Hepatocyte (in vitro differentiated cells): ENCODE measurements at regions not wholly inside any gene's neighbourhood (a gene's known extent, or its start where the extent isn't known, plus 50 kb on each side); places are given as distances from the start of the nearest gene placed in this dataset.

Experiments
- DNase-seq: peaks from one replicate; pipeline ENCODE4 v3.0.0-alpha.2; 2016; ENCODE audit warnings: low spot score
- H2AFZ ChIP-seq: fragments of 200-600 bp; sonication (generic); 2 replicates; pipeline ENCODE4 v1.6.0; 2016; ENCODE audit warnings: antibody characterized with exemption, mild to moderate bottlenecking
- H3K27ac ChIP-seq: fragments of 200-600 bp; sonication (generic); 2 replicates; pipeline ENCODE4 v1.5.1; 2016; ENCODE audit warnings: mild to moderate bottlenecking
- H3K27me3 ChIP-seq: fragments of 200-600 bp; sonication (generic); 2 replicates; pipeline ENCODE4 v1.6.1; 2016
- H3K36me3 ChIP-seq: fragments of 200-600 bp; sonication (generic); replicated peaks from 2 replicates; pipeline ENCODE4 v1.5.1; 2016; ENCODE audit warnings: low read depth; ENCODE audit not compliant: insufficient read depth
- H3K4me1 ChIP-seq: fragments of 200-600 bp; sonication (generic); 2 replicates; pipeline ENCODE4 v1.5.1; 2016; ENCODE audit warnings: mild to moderate bottlenecking, moderate library complexity; ENCODE audit not compliant: insufficient read depth
- H3K4me2 ChIP-seq: fragments of 200-600 bp; sonication (generic); 2 replicates; pipeline ENCODE4 v1.6.0; 2016
- H3K4me3 ChIP-seq: fragments of 200-600 bp; sonication (generic); 2 replicates; pipeline ENCODE4 v1.5.1; 2016; ENCODE audit warnings: mild to moderate bottlenecking
- H3K79me2 ChIP-seq: fragments of 200-600 bp; sonication (generic); 2 replicates; pipeline ENCODE4 v1.6.0; 2017; ENCODE audit warnings: mild to moderate bottlenecking
- H3K9me2 ChIP-seq: fragments of 200-600 bp; sonication (generic); replicated peaks from 2 replicates; pipeline ENCODE4 v1.6.0; 2017; ENCODE audit warnings: mild to moderate bottlenecking; ENCODE audit not compliant: insufficient read depth
- H3K9me3 ChIP-seq: fragments of 200-600 bp; sonication (generic); 2 replicates; pipeline ENCODE4 v1.5.1; 2016; ENCODE audit warnings: low read depth, mild to moderate bottlenecking
- H4K20me1 ChIP-seq: fragments of 200-600 bp; sonication (generic); 2 replicates; pipeline ENCODE4 v1.6.0; 2016; ENCODE audit warnings: mild to moderate bottlenecking; ENCODE audit not compliant: insufficient read depth, poor library complexity, severe bottlenecking
- CTCF ChIP-seq: fragments of 200-600 bp; sonication (generic); IDR thresholded peaks from 2 replicates; pipeline ENCODE4 v1.5.1; 2016; ENCODE audit warnings: antibody characterized with exemption, mild to moderate bottlenecking; ENCODE audit not compliant: poor library complexity
- EZH2 ChIP-seq: fragments of 200-600 bp; sonication (generic); IDR thresholded peaks from 2 replicates; pipeline ENCODE4 v1.6.1; 2016; ENCODE audit warnings: antibody characterized with exemption, mild to moderate bottlenecking, borderline replicate concordance
- EZH2phosphoT487 ChIP-seq: fragments of 200-600 bp; sonication (generic); IDR thresholded peaks from one replicate; pipeline ENCODE4 v1.6.1; 2018; ENCODE audit warnings: antibody characterized with exemption, mild to moderate bottlenecking, low read depth, moderate library complexity; ENCODE audit not compliant: unreplicated experiment, severe bottlenecking
- WGBS: methylation state at CpG from one replicate; pipeline ENCODE4 v1.1.6; 2016; ENCODE audit warnings: low lambda C conversion rate; ENCODE audit errors: missing lambda C conversion rate; 5-methylcytosine and 5-hydroxymethylcytosine counted together

- WGBS, result 79% methylated on average over 7 of the region's 7 CpGs
- TF ChIP-seq EZH2phosphoT487, result no peak
- TF ChIP-seq CTCF, result no peak
- no peak for TF ChIP-seq EZH2
- no peak overlapping the region for H2AFZ ChIP-seq
Observed at GRCh38 chr7:45980181-45980905, 59.3 kb upstream of the IGFBP3 start.

DNA sequence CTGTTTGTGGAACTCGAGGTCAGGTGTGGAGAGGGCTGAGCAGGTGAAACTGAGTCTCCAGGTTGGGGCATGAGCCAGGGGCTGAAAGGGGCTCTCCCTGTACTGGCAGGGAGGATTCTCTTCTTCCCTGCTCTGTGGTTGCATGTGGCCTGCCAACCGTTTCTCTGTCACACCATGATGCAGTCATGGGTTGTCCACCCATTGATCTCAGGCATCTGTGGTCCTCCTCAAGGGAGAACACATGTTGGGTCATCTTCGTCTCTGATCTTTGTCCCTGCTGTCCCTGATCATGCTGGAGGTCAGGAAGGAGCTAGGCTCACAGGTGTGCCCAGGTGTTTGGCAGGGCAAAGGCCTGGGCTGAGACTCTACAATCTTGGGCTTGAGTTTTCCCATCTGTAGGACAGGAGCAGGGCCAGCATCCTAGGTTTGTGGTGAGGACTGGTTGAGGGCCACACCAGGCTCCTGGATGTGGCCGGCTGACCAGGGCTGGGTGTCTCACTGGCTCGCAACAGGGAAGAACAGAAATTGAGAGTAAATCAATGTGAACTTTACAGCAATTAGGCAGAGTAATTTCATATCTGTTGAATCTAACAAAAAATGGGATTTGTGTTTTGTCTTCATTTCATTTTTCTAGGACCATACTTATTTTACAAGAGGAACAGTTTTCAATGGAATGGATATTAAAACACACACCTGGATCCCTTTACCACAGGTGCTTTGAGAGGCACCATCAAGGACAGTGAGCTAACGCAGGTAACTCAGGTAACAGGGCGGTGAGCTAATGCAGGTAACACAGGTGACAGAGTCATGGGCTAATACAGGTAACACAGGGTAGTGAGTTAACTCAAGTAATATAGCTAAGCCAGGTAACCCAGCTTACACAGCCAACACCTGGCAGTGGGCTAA, 58.5 kb upstream of the IGFBP3 start:
- H3K27ac ChIP-seq, result peak overlapping the region; percentile 81

More at GRCh38 chr7:45980181-45980905, 59.3 kb upstream of the IGFBP3 start:
- Histone ChIP-seq H3K4me2 (no peak overlapping the region), H3K79me2 (no peaks in the 10 kb centered on the region), H3K9me3 (no peaks in the 10 kb centered on the region), H3K4me3 (no peak overlapping the region), H3K9me2 (no peaks in the 10 kb centered on the region), H3K36me3 (no peaks in the 10 kb centered on the region), H4K20me1 (no peaks in the 10 kb centered on the region), H3K4me1 (peaks cover 17% of the 10 kb centered on the region), H3K27me3 (no peaks in the 10 kb centered on the region), H3K27ac (no peak overlapping the region)
- DNase-seq, result no peak

GRCh38 chr7:45978731-45979211, 57.7 kb upstream of the IGFBP3 start:
- H3K4me1 ChIP-seq, result peaks cover 17% of the 10 kb centered on the region
- WGBS, result 38% methylated on average over 2 of the region's 2 CpGs
- no peaks in the 10 kb centered on the region for H3K9me3 ChIP-seq
- H3K4me3 ChIP-seq, result no peak overlapping the region
- no peaks in the 10 kb centered on the region for H3K36me3 ChIP-seq
- DNase-seq, result no peak
- H3K27ac ChIP-seq, result peak overlapping the region; percentile 81
- H3K27me3 ChIP-seq, result no peaks in the 10 kb centered on the region
- H4K20me1 ChIP-seq, result no peaks in the 10 kb centered on the region
- H2AFZ ChIP-seq, result no peak overlapping the region
- H3K4me2 ChIP-seq, result peak overlapping the region; percentile 52
- H3K79me2 ChIP-seq, result no peaks in the 10 kb centered on the region
- H3K9me2 ChIP-seq, result no peaks in the 10 kb centered on the region
- TF ChIP-seq EZH2 (no peak), CTCF (no peak)

More for the DNA sequence above, 58.5 kb upstream of the IGFBP3 start:
- Histone ChIP-seq H3K9me3 (no peaks in the 10 kb centered on the region), H3K9me2 (no peaks in the 10 kb centered on the region), H3K4me3 (no peak overlapping the region), H4K20me1 (no peaks in the 10 kb centered on the region), H3K4me1 (peaks cover 17% of the 10 kb centered on the region), H3K27me3 (no peaks in the 10 kb centered on the region), H2AFZ (no peak overlapping the region), H3K79me2 (no peaks in the 10 kb centered on the region), H3K4me2 (no peak overlapping the region), H3K36me3 (no peaks in the 10 kb centered on the region)
- 97% methylated on average over 7 of the region's 7 CpGs for WGBS
- TF ChIP-seq EZH2phosphoT487 (no peak), EZH2 (no peak), CTCF (no peak)
- no peak for DNase-seq
